PC-3 (cell line): ENCODE measurements at regions not wholly inside any gene's neighbourhood (a gene's known extent, or its start where the extent isn't known, plus 50 kb on each side); places are given as distances from the start of the nearest gene placed in this dataset.

Source experiments
- ATAC-seq: fragments of 200-7000 bp; cut with Tn5 transposase; 2 replicates; pipeline ENCODE4 v1.9.1; 2020; ENCODE audit warnings: mild to moderate bottlenecking, moderate library complexity
- BruUV-seq: library from RNA; stranded (reverse); fragments of 400-500 nt; replicated peaks from 2 replicates; lab custom pipeline; 2021; lab: Mats Ljungman, UMichigan
- CTCF ChIA-PET: fragments of 300-600 bp; sonication (Branson Sonifier 250); formaldehyde crosslinking; loops from one replicate; lab custom pipeline; 2022; ENCODE audit warnings: antibody characterized with exemption; lab: Charles Lee
- POLR2A ChIA-PET: fragments of 300-600 bp; sonication (Branson Sonifier 250); formaldehyde crosslinking; loops from one replicate; lab custom pipeline; 2022; ENCODE audit warnings: antibody characterized with exemption; ENCODE audit not compliant: unreplicated experiment; lab: Charles Lee
- DNase-seq: peaks from one replicate; pipeline ENCODE4 v3.0.0-alpha.2; 2015
- H2AFZ ChIP-seq: fragments of 300-600 bp; sonication (generic); 2 replicates; pipeline ENCODE4 v1.6.0; 2016; ENCODE audit warnings: antibody characterized with exemption, low read length
- H3F3A ChIP-seq: fragments of 300-600 bp; sonication (generic); one replicate; pipeline ENCODE4 v1.6.0; 2017; ENCODE audit warnings: antibody characterized with exemption, low read length, control low read depth, mild to moderate bottlenecking; ENCODE audit not compliant: unreplicated experiment
- H3K27ac ChIP-seq: fragments of 300-600 bp; sonication (generic); 2 replicates; pipeline ENCODE4 v1.5.1; 2016; ENCODE audit warnings: mild to moderate bottlenecking, low read length
- H3K27me3 ChIP-seq: fragments of 300-600 bp; sonication (generic); 2 replicates; pipeline ENCODE4 v1.6.1; 2016; ENCODE audit warnings: low read length, mixed read lengths
- H3K36me3 ChIP-seq: fragments of 300-600 bp; sonication (generic); 2 replicates; pipeline ENCODE4 v1.6.1; 2016; ENCODE audit warnings: low read depth, mixed run types, low read length, mixed read lengths
- H3K4me1 ChIP-seq: fragments of 300-600 bp; sonication (generic); 2 replicates; pipeline ENCODE4 v1.5.1; 2016; ENCODE audit warnings: low read length; ENCODE audit not compliant: insufficient read depth
- H3K4me2 ChIP-seq: fragments of 300-600 bp; sonication (generic); 2 replicates; pipeline ENCODE4 v1.6.0; 2016; ENCODE audit warnings: low read length
- H3K4me3 ChIP-seq: fragments of 300-600 bp; sonication (generic); 2 replicates; pipeline ENCODE4 v1.5.1; 2016; ENCODE audit warnings: mild to moderate bottlenecking, low read length, mixed read lengths
- H3K79me2 ChIP-seq: fragments of 300-600 bp; sonication (generic); 2 replicates; pipeline ENCODE4 v1.6.1; 2017; ENCODE audit warnings: low read length, mixed read lengths
- H3K9ac ChIP-seq: fragments of 300-600 bp; sonication (generic); 2 replicates; pipeline ENCODE4 v1.6.0; 2016; ENCODE audit warnings: mild to moderate bottlenecking, low read length
- H3K9me2 ChIP-seq: fragments of 300-600 bp; sonication (generic); replicated peaks from 2 replicates; pipeline ENCODE4 v1.6.1; 2016; ENCODE audit warnings: mixed run types, low read length, mixed read lengths
- H3K9me3 ChIP-seq: fragments of 300-600 bp; sonication (generic); 2 replicates; pipeline ENCODE4 v1.6.1; 2016; ENCODE audit warnings: low read length, mixed read lengths
- H4K20me1 ChIP-seq: fragments of 300-600 bp; sonication (generic); 2 replicates; pipeline ENCODE4 v1.6.1; 2016; ENCODE audit warnings: low read length, mixed read lengths
- EZH2 ChIP-seq: fragments of 300-600 bp; sonication (generic); IDR thresholded peaks from one replicate; pipeline ENCODE4 v1.6.1; 2017; ENCODE audit warnings: antibody characterized with exemption, mild to moderate bottlenecking, low read length; ENCODE audit not compliant: unreplicated experiment
- EZH2phosphoT487 ChIP-seq: fragments of 300-600 bp; sonication (generic); IDR thresholded peaks from 2 replicates; pipeline ENCODE4 v1.6.1; 2018; ENCODE audit warnings: mild to moderate bottlenecking, antibody characterized with exemption, low read length, borderline replicate concordance
- intact Hi-C: fragments of 100-400 bp; cut with micrococcal nuclease; formaldehyde crosslinking; loops from 2 replicates; pipeline ENCODE4 v1.9.0; 2023
- TF ChIP-seq, protein P1 (sequence below): fragments of 300-600 bp; sonication (generic); conservative IDR thresholded peaks from 2 replicates; pipeline ENCODE4 v1.5.1; 2017; ENCODE audit warnings: antibody characterized with exemption, low read depth, mild to moderate bottlenecking, low read length

DNA sequence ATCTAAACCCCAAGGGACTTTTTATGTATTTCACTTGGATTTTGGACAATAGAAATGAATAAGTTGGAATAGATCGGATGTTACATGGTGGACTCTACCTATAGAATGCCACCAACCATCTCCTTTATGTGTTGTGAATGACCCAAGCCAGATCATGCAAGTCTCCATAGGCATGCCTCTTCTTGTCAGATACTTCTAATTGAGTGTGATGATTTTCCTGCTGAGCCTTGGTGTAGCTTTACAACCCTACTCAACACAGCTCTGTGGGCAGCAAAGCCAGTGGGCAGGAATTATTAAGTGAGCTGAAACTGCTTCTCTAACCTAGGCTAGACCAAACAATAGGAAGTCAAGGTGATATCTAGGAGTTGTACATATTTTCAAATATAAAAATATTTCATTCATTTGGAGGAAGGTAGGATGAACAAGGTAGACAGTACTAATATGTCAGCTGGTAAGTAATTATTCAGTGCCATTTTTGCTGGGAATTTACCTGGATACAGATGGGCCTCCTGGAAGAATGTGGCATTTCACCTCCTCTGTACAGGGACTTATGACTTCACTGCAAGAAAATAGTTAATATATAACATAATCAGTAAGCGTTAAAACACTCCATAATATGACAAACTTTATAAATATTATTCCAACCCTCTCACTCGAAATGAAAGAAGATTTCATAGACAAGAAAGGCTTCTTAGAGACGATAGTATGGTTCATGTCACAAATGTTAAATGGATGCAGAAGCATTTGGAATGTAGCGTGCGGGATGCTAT, 298.0 kb upstream of the FAT1 start:
- Histone ChIP-seq H3K36me3 (no peaks in the 10 kb centered on the region), H3K79me2 (no peaks in the 10 kb centered on the region), H3F3A (no peaks in the 10 kb centered on the region), H4K20me1 (no peaks in the 10 kb centered on the region), H2AFZ (no peak overlapping the region), H3K9ac (no peak overlapping the region), H3K9me3 (no peaks in the 10 kb centered on the region), H3K4me1 (no peaks in the 10 kb centered on the region), H3K4me2 (no peak overlapping the region), H3K27ac (no peak overlapping the region), H3K27me3 (no peaks in the 10 kb centered on the region), H3K4me3 (no peak overlapping the region), H3K9me2 (no peaks in the 10 kb centered on the region)
- intact Hi-C loops, result no loop called here
- ChIA-PET CTCF (no interaction called here), POLR2A (no interaction called here)
- DNase-seq, result no peak
- TF ChIP-seq, protein P1, sequence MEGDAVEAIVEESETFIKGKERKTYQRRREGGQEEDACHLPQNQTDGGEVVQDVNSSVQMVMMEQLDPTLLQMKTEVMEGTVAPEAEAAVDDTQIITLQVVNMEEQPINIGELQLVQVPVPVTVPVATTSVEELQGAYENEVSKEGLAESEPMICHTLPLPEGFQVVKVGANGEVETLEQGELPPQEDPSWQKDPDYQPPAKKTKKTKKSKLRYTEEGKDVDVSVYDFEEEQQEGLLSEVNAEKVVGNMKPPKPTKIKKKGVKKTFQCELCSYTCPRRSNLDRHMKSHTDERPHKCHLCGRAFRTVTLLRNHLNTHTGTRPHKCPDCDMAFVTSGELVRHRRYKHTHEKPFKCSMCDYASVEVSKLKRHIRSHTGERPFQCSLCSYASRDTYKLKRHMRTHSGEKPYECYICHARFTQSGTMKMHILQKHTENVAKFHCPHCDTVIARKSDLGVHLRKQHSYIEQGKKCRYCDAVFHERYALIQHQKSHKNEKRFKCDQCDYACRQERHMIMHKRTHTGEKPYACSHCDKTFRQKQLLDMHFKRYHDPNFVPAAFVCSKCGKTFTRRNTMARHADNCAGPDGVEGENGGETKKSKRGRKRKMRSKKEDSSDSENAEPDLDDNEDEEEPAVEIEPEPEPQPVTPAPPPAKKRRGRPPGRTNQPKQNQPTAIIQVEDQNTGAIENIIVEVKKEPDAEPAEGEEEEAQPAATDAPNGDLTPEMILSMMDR, result no peak
- TF ChIP-seq EZH2 (no peak), EZH2phosphoT487 (no peak)
- no TSS peak for BruUV-seq
- ATAC-seq, result no peak

DNA sequence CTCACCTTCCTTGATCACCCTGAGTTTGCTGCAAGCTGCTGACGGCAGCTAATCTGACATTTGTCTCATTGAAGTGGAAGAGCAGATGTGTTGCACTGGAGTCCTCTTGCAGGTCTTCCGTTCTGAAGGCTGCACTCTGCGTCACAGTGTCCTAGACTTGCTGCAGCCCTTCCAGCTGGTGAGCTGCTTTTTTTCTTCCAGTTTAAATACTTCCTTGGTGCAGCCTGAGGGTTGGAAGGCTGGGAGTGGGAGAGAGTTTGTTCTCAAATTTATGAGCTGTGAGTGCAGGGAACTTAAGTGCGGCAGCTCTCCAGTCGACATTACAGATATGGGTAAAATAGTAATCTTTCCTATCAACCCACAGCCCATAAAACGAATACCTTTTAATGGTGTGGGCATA, 303.6 kb upstream of the FAT1 start:
- H3K9me2 ChIP-seq, result no peaks in the 10 kb centered on the region
- H4K20me1 ChIP-seq, result no peaks in the 10 kb centered on the region
- H3K4me3 ChIP-seq, result no peak overlapping the region
- H2AFZ ChIP-seq, result no peak overlapping the region
- TF ChIP-seq EZH2 (no peak), EZH2phosphoT487 (no peak)
- TF ChIP-seq, protein P1, result no peak
- ATAC-seq (no peak), DNase-seq (no peak)
- intact Hi-C loops, result no loop called here
- H3K9me3 ChIP-seq, result no peaks in the 10 kb centered on the region
- no peaks in the 10 kb centered on the region for H3K79me2 ChIP-seq
- H3K27ac ChIP-seq, result no peak overlapping the region
- H3K36me3 ChIP-seq, result no peaks in the 10 kb centered on the region
- H3K4me1 ChIP-seq, result no peaks in the 10 kb centered on the region
- BruUV-seq, result no TSS peak
- H3K4me2 ChIP-seq, result no peak overlapping the region
- CTCF ChIA-PET, result no interaction called here
- no peaks in the 10 kb centered on the region for H3F3A ChIP-seq
- POLR2A ChIA-PET, result no interaction called here
- no peaks in the 10 kb centered on the region for H3K27me3 ChIP-seq
- H3K9ac ChIP-seq, result no peak overlapping the region

DNA sequence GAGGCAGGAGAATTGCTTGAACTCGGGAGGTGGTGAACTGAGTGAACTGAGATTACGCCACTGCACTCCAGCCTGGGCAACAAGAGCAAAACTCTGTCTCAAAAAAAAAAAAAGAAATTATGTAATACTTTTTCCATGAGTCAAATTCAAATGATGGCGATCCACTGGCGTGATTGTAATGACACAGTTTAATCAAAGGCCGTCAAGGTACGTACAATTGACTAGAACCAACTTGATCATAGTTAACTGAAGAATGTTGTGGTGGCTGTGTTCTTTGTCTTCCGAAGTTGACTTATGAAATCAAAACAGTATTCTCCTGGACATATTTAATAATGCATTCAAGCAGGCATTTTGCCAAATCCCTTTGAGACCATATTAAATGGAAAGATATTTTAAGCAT, 318.6 kb upstream of the FAT1 start:
- H3K27ac ChIP-seq, result no peak overlapping the region
- TF ChIP-seq EZH2phosphoT487 (no peak), EZH2 (no peak)
- TF ChIP-seq, protein P1, result no peak
- BruUV-seq, result no TSS peak
- intact Hi-C loops, result no loop called here
- CTCF ChIA-PET, result no interaction called here
- no peak overlapping the region for H3K4me2 ChIP-seq
- POLR2A ChIA-PET, result no interaction called here
- no peaks in the 10 kb centered on the region for H4K20me1 ChIP-seq
- H3K9me2 ChIP-seq, result no peaks in the 10 kb centered on the region
- ATAC-seq, result no peak
- no peaks in the 10 kb centered on the region for H3F3A ChIP-seq
- no peak for DNase-seq
- no peaks in the 10 kb centered on the region for H3K27me3 ChIP-seq
- H3K36me3 ChIP-seq, result no peaks in the 10 kb centered on the region
- no peaks in the 10 kb centered on the region for H3K9me3 ChIP-seq
- H3K4me1 ChIP-seq, result no peaks in the 10 kb centered on the region
- no peak overlapping the region for H2AFZ ChIP-seq
- H3K9ac ChIP-seq, result no peak overlapping the region
- H3K79me2 ChIP-seq, result no peaks in the 10 kb centered on the region
- no peak overlapping the region for H3K4me3 ChIP-seq
